HFFc6 (cell line): ENCODE measurements at regions not wholly inside any gene's neighbourhood (a gene's known extent, or its start where the extent isn't known, plus 50 kb on each side); places are given as distances from the start of the nearest gene placed in this dataset.
"Not testable (repeated sequence)": the region's sequence is repeated elsewhere in the genome, so short reads cannot be mapped to it uniquely, and the experiment has no call there.

ENCODE experiments used
- DNase-seq: peaks from one replicate; pipeline ENCODE4 v3.0.0-alpha.2; 2018
- H3K27ac Mint-ChIP-seq: 2 replicates; pipeline ENCODE4 v1.8.0; 2020; ENCODE audit warnings: mild to moderate bottlenecking, mixed read lengths
- H3K27me3 Mint-ChIP-seq: 2 replicates; pipeline ENCODE4 v1.8.0; 2021; ENCODE audit warnings: mild to moderate bottlenecking, moderate library complexity, mixed read lengths; ENCODE audit not compliant: insufficient read depth
- H3K36me3 Mint-ChIP-seq: 2 replicates; pipeline ENCODE4 v1.8.0; 2021; ENCODE audit warnings: low read depth, mixed read lengths
- H3K4me1 Mint-ChIP-seq: 2 replicates; pipeline ENCODE4 v1.8.0; 2020; ENCODE audit warnings: low read depth, mixed read lengths
- H3K4me3 Mint-ChIP-seq: 2 replicates; pipeline ENCODE4 v1.8.0; 2020; ENCODE audit warnings: mild to moderate bottlenecking, moderate library complexity, mixed read lengths
- H3K9me3 Mint-ChIP-seq: 2 replicates; pipeline ENCODE4 v1.8.0; 2020; ENCODE audit warnings: mild to moderate bottlenecking, mixed read lengths
- TF ChIP-seq, protein P1 (sequence below): fragments of 200-600 bp; sonication (generic); IDR thresholded peaks from 2 replicates; pipeline ENCODE4 v1.5.0; 2021; ENCODE audit warnings: antibody characterized with exemption, mild to moderate bottlenecking

DNA sequence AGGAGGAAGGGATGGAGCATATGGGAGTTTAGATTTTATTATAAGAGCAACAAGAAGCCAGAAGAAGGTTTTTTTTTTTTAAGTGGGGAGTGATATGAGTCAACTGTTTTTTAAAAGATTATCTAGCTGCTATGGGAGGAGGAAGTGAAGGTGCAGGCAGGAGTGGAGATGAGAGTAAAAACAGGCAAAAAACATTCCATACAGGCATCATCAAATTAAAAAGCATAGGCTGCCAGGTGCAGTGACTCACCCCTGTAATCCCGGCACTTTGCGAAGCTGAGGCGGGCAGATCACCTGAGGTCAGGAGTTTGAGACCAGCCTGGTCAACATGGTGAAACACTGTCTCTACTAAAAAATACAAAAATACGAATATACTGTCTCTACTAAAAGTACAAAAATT lies 368.4 kb upstream of the MTNR1B start:
- Mint-ChIP-seq H3K4me3 (no peak overlapping the region), H3K9me3 (peaks cover 20% of the 10 kb centered on the region), H3K36me3 (peaks cover 5% of the 10 kb centered on the region; the same call in 1 of the 2 replicates), H3K27me3 (no peaks in the 10 kb centered on the region), H3K27ac (no peak overlapping the region), H3K4me1 (no peaks in the 10 kb centered on the region)
- no peak for DNase-seq
- TF ChIP-seq, protein P1, sequence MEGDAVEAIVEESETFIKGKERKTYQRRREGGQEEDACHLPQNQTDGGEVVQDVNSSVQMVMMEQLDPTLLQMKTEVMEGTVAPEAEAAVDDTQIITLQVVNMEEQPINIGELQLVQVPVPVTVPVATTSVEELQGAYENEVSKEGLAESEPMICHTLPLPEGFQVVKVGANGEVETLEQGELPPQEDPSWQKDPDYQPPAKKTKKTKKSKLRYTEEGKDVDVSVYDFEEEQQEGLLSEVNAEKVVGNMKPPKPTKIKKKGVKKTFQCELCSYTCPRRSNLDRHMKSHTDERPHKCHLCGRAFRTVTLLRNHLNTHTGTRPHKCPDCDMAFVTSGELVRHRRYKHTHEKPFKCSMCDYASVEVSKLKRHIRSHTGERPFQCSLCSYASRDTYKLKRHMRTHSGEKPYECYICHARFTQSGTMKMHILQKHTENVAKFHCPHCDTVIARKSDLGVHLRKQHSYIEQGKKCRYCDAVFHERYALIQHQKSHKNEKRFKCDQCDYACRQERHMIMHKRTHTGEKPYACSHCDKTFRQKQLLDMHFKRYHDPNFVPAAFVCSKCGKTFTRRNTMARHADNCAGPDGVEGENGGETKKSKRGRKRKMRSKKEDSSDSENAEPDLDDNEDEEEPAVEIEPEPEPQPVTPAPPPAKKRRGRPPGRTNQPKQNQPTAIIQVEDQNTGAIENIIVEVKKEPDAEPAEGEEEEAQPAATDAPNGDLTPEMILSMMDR = no peak

DNA sequence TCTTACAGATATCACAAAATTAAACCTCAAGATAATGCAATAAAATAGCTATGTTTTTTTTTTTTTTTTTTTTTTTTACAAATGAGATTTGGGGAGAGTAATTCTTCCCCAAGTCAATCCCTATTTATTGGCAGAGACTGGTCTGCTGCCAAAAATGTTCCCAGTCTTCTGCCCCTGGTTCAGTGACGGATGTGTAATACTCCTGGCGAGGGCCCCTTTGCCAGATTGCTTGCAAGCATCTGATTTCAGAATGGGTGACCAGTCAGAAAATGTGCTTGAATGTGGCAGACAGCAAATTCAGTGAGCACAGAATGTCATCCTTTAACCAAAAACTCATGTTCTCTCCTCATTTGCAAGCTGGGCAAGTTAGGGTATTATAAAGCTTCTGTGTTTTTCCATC lies 363.8 kb upstream of the MTNR1B start:
- H3K9me3 Mint-ChIP-seq = peaks cover 8% of the 10 kb centered on the region
- H3K4me3 Mint-ChIP-seq = no peak overlapping the region
- no peaks in the 10 kb centered on the region for H3K27me3 Mint-ChIP-seq
- no peak for DNase-seq
- peaks cover 4% of the 10 kb centered on the region; the same call in 1 of the 2 replicates for H3K36me3 Mint-ChIP-seq
- no peak overlapping the region for H3K27ac Mint-ChIP-seq
- TF ChIP-seq, protein P1 = no peak
- H3K4me1 Mint-ChIP-seq = no peaks in the 10 kb centered on the region

DNA sequence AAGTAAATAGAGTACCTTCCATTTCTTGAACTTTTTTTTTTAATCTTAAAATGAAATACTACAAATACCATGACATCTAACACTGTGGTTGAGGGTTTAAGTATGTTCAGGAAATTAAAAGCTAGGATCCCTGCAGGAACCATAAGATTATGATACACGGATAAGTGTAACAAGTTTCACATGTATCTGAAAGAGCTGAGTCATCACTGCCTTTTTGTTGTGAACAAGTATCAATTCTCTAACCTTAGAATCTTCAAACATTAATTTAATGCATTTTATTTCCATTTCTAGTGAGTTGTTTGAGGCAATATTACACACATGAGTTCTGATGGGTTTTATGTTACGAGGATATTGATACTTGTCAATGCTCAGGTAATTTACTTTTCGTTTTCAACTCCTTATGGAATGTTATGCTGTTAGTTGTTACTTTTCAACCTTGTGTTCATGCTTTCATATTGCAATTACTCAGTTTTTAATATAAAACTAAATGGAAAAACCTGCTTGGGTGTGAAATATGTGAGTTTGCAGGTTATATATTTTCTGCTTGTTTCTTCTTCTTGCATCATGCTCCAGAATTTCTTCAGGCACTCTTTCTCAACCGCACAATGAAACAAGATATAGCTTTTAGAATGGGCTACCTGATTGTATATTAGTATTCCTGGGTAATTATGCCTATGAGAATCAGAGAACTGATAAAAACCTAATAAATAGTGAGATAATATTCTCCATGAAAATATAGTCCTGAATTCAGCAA lies 361.3 kb upstream of the MTNR1B start:
- TF ChIP-seq, protein P1 = no peak
- Mint-ChIP-seq H3K27ac (no peak overlapping the region), H3K4me3 (no peak overlapping the region), H3K9me3 (peaks cover 4% of the 10 kb centered on the region), H3K27me3 (no peaks in the 10 kb centered on the region), H3K4me1 (no peaks in the 10 kb centered on the region), H3K36me3 (no peaks in the 10 kb centered on the region)
- no peak for DNase-seq

DNA sequence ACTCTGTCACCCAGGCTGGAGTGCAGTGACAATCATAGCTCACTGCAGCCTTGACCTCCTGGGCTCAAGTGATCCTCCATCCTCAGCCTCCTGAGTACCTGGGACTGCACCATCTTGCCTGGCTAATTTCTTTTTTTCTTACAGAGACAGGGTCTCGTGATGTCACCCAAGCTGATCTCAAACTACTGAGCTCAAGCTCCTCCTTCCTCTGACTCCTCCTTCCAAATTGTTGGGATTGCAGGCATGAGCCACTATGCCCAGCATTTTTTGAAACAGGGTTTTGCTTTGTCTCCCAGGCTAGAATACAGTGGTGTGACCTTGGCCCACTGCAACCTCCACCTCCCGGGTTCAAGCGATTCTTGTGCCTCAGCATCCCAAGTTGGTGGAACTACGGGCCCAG lies 358.3 kb upstream of the MTNR1B start:
- Mint-ChIP-seq H3K4me1 (no peaks in the 10 kb centered on the region), H3K27me3 (no peaks in the 10 kb centered on the region), H3K4me3 (no peak overlapping the region), H3K9me3 (peaks cover 9% of the 10 kb centered on the region), H3K36me3 (no peaks in the 10 kb centered on the region), H3K27ac (no peak overlapping the region)
- no peak for DNase-seq
- TF ChIP-seq, protein P1 = no peak

DNA sequence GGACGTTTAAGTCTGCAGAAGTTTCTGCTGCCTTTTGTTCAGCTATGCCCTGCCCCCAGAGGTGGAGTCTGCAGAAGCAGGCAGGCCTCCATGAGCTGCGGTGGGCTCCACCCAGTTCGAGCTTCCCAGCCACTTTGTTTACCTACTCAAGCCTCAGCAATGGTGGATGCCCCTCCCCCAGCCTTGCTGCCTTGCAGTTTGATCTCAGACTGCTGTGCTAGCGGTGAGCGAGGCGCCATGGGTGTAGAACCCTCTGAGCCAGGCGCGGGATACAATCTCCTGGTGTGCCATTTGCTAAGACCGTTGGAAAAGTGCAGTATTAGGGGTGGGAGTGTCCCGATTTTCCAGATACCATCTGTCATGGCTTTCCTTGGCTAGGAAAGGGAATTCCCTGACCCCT lies 351.4 kb upstream of the MTNR1B start:
- DNase-seq, H3K36me3 Mint-ChIP-seq, H3K4me1 Mint-ChIP-seq, H3K4me3 Mint-ChIP-seq, H3K27me3 Mint-ChIP-seq, H3K27ac Mint-ChIP-seq: not testable (repeated sequence)
- peaks cover 14% of the 10 kb centered on the region for H3K9me3 Mint-ChIP-seq

DNA sequence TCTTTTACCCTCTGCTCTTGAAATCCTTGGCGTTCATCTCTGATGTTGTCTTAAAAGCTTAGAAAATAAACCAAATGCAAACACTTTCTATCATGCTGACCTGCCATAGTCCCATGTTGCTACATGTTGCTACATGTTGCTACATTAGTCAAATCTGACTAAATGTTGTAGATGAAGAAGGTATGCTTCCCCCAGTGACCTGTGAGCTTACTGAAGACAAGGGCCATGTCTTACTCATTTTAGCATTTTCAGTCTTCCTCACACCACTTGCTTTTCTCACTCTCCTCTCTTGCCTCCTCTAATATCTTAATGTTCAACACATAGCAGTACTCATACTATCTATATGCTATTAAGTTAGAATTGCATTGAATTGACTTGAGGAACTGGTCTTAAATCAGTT lies 346.4 kb upstream of the MTNR1B start:
- TF ChIP-seq, protein P1 = no peak
- Mint-ChIP-seq H3K4me1 (no peaks in the 10 kb centered on the region), H3K27ac (no peak overlapping the region), H3K9me3 (peaks cover 22% of the 10 kb centered on the region), H3K36me3 (no peaks in the 10 kb centered on the region; the same call in 1 of the 2 replicates), H3K27me3 (no peaks in the 10 kb centered on the region), H3K4me3 (no peak overlapping the region)
- DNase-seq = no peak
